Neutrophil (primary cell): ENCODE measurements at regions not wholly inside any gene's neighbourhood (a gene's known extent, or its start where the extent isn't known, plus 50 kb on each side); places are given as distances from the start of the nearest gene placed in this dataset.

ENCODE experiments used
- H3K27ac ChIP-seq: fragments of 200-600 bp; sonication (generic); 2 replicates; pipeline ENCODE4 v1.5.1; 2016; ENCODE audit warnings: mild to moderate bottlenecking, moderate library complexity
- H3K27me3 ChIP-seq: fragments of 200-600 bp; sonication (generic); 2 replicates; pipeline ENCODE4 v1.6.0; 2016; ENCODE audit warnings: mild to moderate bottlenecking
- H3K36me3 ChIP-seq: fragments of 200-600 bp; sonication (generic); 2 replicates; pipeline ENCODE4 v1.5.1; 2017
- H3K4me1 ChIP-seq, 2 experiments: fragments of 200-600 bp in 1 of 2; sonication (generic) in 1 of 2; 1 replicate in 1 of 2; 2 replicates in 1 of 2; pipeline versions ENCODE4 v1.5.1 to v1.6.1; 2013 to 2016; ENCODE audit warnings: low read depth in 1 of 2, low read length in 1 of 2, mild to moderate bottlenecking in 1 of 2, moderate library complexity in 1 of 2; ENCODE audit not compliant: control insufficient read depth in 1 of 2, insufficient read depth in 1 of 2
- H3K4me3 ChIP-seq, 2 experiments: fragments of 200-600 bp in 1 of 2; sonication (generic) in 1 of 2; 1 replicate in 1 of 2; 2 replicates in 1 of 2; pipeline ENCODE4 v1.5.1; 2013 to 2016; ENCODE audit warnings: low read depth in 1 of 2, low read length in 1 of 2, mild to moderate bottlenecking in 1 of 2, moderate library complexity in 1 of 2
- H3K9me3 ChIP-seq: fragments of 200-600 bp; sonication (generic); 2 replicates; pipeline ENCODE4 v1.5.1; 2016
- CTCF ChIP-seq: fragments of 200-600 bp; sonication (generic); IDR thresholded peaks from 2 replicates; pipeline ENCODE4 v1.5.1; 2016; ENCODE audit warnings: antibody characterized with exemption

GRCh38 chr2:196361606-196362326 is 190.4 kb upstream of the STK17B start:
- H3K4me3 ChIP-seq = no peak overlapping the region
- no peaks in the 10 kb centered on the region for H3K27me3 ChIP-seq
- no peaks in the 10 kb centered on the region for H3K9me3 ChIP-seq
- no peak for TF ChIP-seq CTCF
- no peaks in the 10 kb centered on the region for H3K36me3 ChIP-seq
- no peaks in the 10 kb centered on the region for H3K4me1 ChIP-seq
- H3K27ac ChIP-seq = no peak overlapping the region

GRCh38 chr2:196362973-196363549 is 191.7 kb upstream of the STK17B start:
- Histone ChIP-seq H3K27ac (no peak overlapping the region), H3K9me3 (no peaks in the 10 kb centered on the region), H3K4me1 (no peaks in the 10 kb centered on the region), H3K36me3 (no peaks in the 10 kb centered on the region), H3K4me3 (no peak overlapping the region), H3K27me3 (no peaks in the 10 kb centered on the region)
- no peak for TF ChIP-seq CTCF

- no peak for TF ChIP-seq CTCF
- Histone ChIP-seq H3K36me3 (no peaks in the 10 kb centered on the region), H3K27me3 (no peaks in the 10 kb centered on the region), H3K4me1 (no peaks in the 10 kb centered on the region), H3K9me3 (no peaks in the 10 kb centered on the region), H3K4me3 (no peak overlapping the region), H3K27ac (no peak overlapping the region)
Measured at GRCh38 chr2:196365145-196365544, 193.8 kb upstream of the STK17B start.

- Histone ChIP-seq H3K36me3 (no peaks in the 10 kb centered on the region), H3K27me3 (no peaks in the 10 kb centered on the region), H3K4me3 (no peak overlapping the region), H3K9me3 (no peaks in the 10 kb centered on the region), H3K4me1 (no peaks in the 10 kb centered on the region), H3K27ac (no peak overlapping the region)
- TF ChIP-seq CTCF = no peak
Measured at GRCh38 chr2:196365923-196366322, 194.5 kb upstream of the STK17B start.

GRCh38 chr2:196367633-196368032 is 196.3 kb upstream of the STK17B start:
- Histone ChIP-seq H3K9me3 (no peaks in the 10 kb centered on the region), H3K27ac (no peak overlapping the region), H3K36me3 (no peaks in the 10 kb centered on the region), H3K4me3 (no peak overlapping the region), H3K27me3 (no peaks in the 10 kb centered on the region), H3K4me1 (no peaks in the 10 kb centered on the region)
- TF ChIP-seq CTCF = no peak
